HFF-Myc (cell line): ENCODE measurements at regions not wholly inside any gene's neighbourhood (a gene's known extent, or its start where the extent isn't known, plus 50 kb on each side); places are given as distances from the start of the nearest gene placed in this dataset.

Experiments used
- DNase-seq: peaks from one replicate; pipeline ENCODE4 v3.0.0-alpha.2; 2011; ENCODE audit warnings: low read depth; ENCODE audit errors: extremely low read depth
- H3K4me3 ChIP-seq: replicated peaks from 2 replicates; pipeline ENCODE4 v1.5.1; 2011; ENCODE audit warnings: low read depth, mild to moderate bottlenecking, control low read depth, low read length
- CTCF ChIP-seq: IDR thresholded peaks from 2 replicates; pipeline ENCODE4 v1.5.1; 2012; ENCODE audit warnings: mild to moderate bottlenecking, low read depth, low read length, control low read depth; ENCODE audit errors: missing control alignments

- no peak overlapping the region for H3K4me3 ChIP-seq
- no peak for DNase-seq
- no peak for TF ChIP-seq CTCF
Observed at GRCh38 chr16:64534180-64534780, 587.6 kb downstream of the CDH11 start.

- TF ChIP-seq CTCF = no peak
- no peak overlapping the region for H3K4me3 ChIP-seq
- no peak for DNase-seq
Observed at GRCh38 chr16:64532691-64533090, 589.2 kb downstream of the CDH11 start.

- no peak for DNase-seq
- TF ChIP-seq CTCF = no peak
- no peak overlapping the region for H3K4me3 ChIP-seq
Observed at GRCh38 chr16:64532117-64532516, 589.7 kb downstream of the CDH11 start.

GRCh38 chr16:64531401-64531800, 590.5 kb downstream of the CDH11 start:
- DNase-seq = no peak
- TF ChIP-seq CTCF = no peak

GRCh38 chr16:64522548-64522947, 599.3 kb downstream of the CDH11 start:
- no peak overlapping the region for H3K4me3 ChIP-seq
- DNase-seq = no peak
- no peak for TF ChIP-seq CTCF

More at GRCh38 chr16:64531401-64531800, 590.5 kb downstream of the CDH11 start:
- H3K4me3 ChIP-seq = no peak overlapping the region

GRCh38 chr16:64513871-64514270, 608.0 kb downstream of the CDH11 start:
- TF ChIP-seq CTCF = no peak
- no peak for DNase-seq
- no peak overlapping the region for H3K4me3 ChIP-seq

GRCh38 chr16:64507240-64508024, 614.4 kb downstream of the CDH11 start:
- DNase-seq = no peak
- no peak for TF ChIP-seq CTCF
- no peak overlapping the region for H3K4me3 ChIP-seq
